ENCODE measurements at regions not wholly inside any gene's neighbourhood (a gene's known extent, or its start where the extent isn't known, plus 50 kb on each side); places are given as distances from the start of the nearest gene placed in this dataset.
A peak's percentile ranks its signal among the peaks of the same experiment; 100 is the strongest.

DNA sequence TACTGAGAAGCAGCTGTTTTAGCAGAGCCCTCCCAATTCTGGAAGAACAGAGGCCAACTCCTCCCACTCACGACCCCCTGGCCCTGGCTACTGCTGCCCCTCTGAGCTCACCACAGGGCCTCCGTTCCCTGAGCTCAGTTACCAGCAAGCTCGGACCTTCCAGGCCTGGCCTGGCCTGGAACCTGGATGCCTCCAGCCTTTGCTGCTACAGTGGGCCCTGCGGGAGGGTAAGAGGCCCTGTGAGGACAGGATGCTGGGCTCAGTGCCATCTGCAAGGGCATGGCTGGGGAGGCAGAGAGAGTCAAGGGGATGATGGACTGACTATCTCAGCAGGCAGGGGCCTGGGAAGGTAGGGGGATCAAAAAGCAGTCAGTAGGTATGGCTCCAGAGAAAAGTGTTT is 209.9 kb upstream of the NCAM1 start:
- Mint-ChIP-seq H3K4me1 (peaks cover 70% of the 10 kb centered on the region), H3K9me3 (no peaks in the 10 kb centered on the region), H3K36me3 (ENCODE audit: low read depth) (no peaks in the 10 kb centered on the region), H3K4me3 (no peak overlapping the region), H3K27ac (peak overlapping the region; percentile 77), H3K27me3 (ENCODE audit: low read depth, poor library complexity) (peaks cover 11% of the 10 kb centered on the region)
- no peak for TF ChIP-seq CTCF (IDR thresholded peaks at IDR 0.05)
- DNase-seq: peak; percentile 23

DNA sequence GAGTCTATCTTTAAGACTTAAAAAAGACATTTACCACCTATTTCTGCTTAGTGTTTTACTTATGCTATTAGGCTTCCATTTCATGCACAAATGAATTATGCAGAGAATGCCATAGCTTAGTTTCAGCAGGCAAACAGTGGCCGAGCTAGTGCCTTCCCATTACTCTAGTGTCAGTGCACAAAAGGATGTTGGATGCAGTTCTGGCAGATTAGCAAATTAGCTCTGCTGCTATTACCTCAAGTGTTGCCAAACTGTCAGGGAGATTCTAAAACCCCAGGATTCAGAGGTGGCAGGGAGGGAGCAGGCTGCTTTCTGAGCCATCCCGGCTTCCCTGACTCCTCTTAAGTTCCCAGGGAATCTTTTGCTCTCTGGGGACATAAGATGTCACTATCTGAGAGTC is 209.4 kb upstream of the NCAM1 start:
- H3K4me1 Mint-ChIP-seq: peaks cover 66% of the 10 kb centered on the region
- no peak overlapping the region for H3K27ac Mint-ChIP-seq
- H3K36me3 Mint-ChIP-seq (ENCODE audit: low read depth): no peaks in the 10 kb centered on the region
- DNase-seq: no peak
- no peak overlapping the region for H3K4me3 Mint-ChIP-seq
- no peaks in the 10 kb centered on the region for H3K9me3 Mint-ChIP-seq
- peaks cover 11% of the 10 kb centered on the region for H3K27me3 Mint-ChIP-seq (ENCODE audit: low read depth, poor library complexity)
- TF ChIP-seq CTCF (IDR thresholded peaks at IDR 0.05): no peak

GRCh38 chr11:112752563-112752962 is 208.7 kb upstream of the NCAM1 start:
- no peak for DNase-seq
- Mint-ChIP-seq H3K4me1 (peaks cover 66% of the 10 kb centered on the region), H3K36me3 (ENCODE audit: low read depth) (no peaks in the 10 kb centered on the region), H3K4me3 (no peak overlapping the region), H3K27me3 (ENCODE audit: low read depth, poor library complexity) (peaks cover 13% of the 10 kb centered on the region), H3K9me3 (no peaks in the 10 kb centered on the region), H3K27ac (no peak overlapping the region)
- no peak for TF ChIP-seq CTCF (IDR thresholded peaks at IDR 0.05)

- Mint-ChIP-seq H3K4me1 (peaks cover 61% of the 10 kb centered on the region), H3K4me3 (no peak overlapping the region), H3K36me3 (ENCODE audit: low read depth) (no peaks in the 10 kb centered on the region), H3K27me3 (ENCODE audit: low read depth, poor library complexity) (peaks cover 16% of the 10 kb centered on the region), H3K9me3 (no peaks in the 10 kb centered on the region), H3K27ac (no peak overlapping the region)
- DNase-seq: no peak
- TF ChIP-seq CTCF (IDR thresholded peaks at IDR 0.05): no peak
These were observed 207.5 kb upstream of the NCAM1 start for GRCh38 chr11:112753706-112754105.

- DNase-seq: no peak
- peaks cover 33% of the 10 kb centered on the region for H3K27me3 Mint-ChIP-seq (ENCODE audit: low read depth, poor library complexity)
- no peaks in the 10 kb centered on the region for H3K9me3 Mint-ChIP-seq
- no peak overlapping the region for H3K27ac Mint-ChIP-seq
- no peak overlapping the region for H3K4me3 Mint-ChIP-seq
- TF ChIP-seq CTCF (IDR thresholded peaks at IDR 0.05): no peak
- H3K4me1 Mint-ChIP-seq: peaks cover 42% of the 10 kb centered on the region
- no peaks in the 10 kb centered on the region for H3K36me3 Mint-ChIP-seq (ENCODE audit: low read depth)
These were observed 201.8 kb upstream of the NCAM1 start for GRCh38 chr11:112759418-112759817.

GRCh38 chr11:112760396-112761059 is 200.7 kb upstream of the NCAM1 start:
- DNase-seq: no peak
- no peak overlapping the region for H3K4me3 Mint-ChIP-seq
- H3K4me1 Mint-ChIP-seq: peaks cover 51% of the 10 kb centered on the region
- H3K27me3 Mint-ChIP-seq (ENCODE audit: low read depth, poor library complexity): peaks cover 31% of the 10 kb centered on the region
- no peak overlapping the region for H3K27ac Mint-ChIP-seq
- H3K36me3 Mint-ChIP-seq (ENCODE audit: low read depth): no peaks in the 10 kb centered on the region
- no peak for TF ChIP-seq CTCF (IDR thresholded peaks at IDR 0.05)
- H3K9me3 Mint-ChIP-seq: no peaks in the 10 kb centered on the region

Measured in nephron progenitor cell (in vitro differentiated cells).